Renal pelvis (tissue), 1 donor: ENCODE measurements at regions not wholly inside any gene's neighbourhood (a gene's known extent, or its start where the extent isn't known, plus 50 kb on each side); places are given as distances from the start of the nearest gene placed in this dataset.
"Not testable (repeated sequence)": the region's sequence is repeated elsewhere in the genome, so short reads cannot be mapped to it uniquely, and the experiment has no call there.

Experiments
- DNase-seq: peaks from one replicate; pipeline ENCODE4 v3.0.0-alpha.2; 2013

DNA sequence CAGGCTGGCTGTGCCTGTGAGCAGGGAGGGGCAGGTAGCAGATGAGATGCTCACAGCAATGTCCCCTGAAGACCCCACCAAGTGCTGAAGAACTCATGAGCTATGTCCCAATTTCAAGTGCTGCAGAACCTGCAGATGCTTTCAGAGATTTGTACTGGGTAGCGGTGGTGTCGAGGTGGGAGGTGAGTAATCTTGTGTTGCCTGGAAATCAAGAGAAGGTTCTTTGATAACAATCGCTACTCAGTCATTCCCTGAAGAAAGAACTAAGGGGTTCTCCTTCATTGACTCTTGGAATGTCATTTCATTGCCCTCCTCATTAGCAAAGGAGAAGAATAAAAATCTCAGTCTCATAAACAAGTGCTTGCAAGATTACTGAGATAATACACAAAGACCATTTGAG, 246.4 kb downstream of the EMX2 start:
- DNase-seq, result no peak

DNA sequence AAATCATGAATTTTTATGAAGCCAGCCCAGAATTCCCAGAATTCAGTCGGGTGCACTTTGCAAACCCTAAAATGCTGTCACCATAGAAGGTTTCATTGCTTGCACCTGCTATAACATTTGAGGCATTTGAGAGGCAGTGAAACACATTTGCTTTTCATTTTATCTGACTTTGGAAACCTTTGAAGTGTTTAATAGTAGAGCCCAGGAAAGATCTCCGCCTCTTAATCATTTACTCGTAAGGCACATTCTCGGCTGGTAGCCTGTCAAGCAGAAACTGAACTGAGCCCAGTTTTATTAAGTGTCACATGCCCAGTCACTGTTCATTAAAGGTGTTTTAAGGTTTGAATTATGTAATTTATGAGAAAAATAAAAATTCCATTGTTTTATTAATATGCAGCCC, 247.6 kb downstream of the EMX2 start:
- DNase-seq, result peak; percentile 65

DNA sequence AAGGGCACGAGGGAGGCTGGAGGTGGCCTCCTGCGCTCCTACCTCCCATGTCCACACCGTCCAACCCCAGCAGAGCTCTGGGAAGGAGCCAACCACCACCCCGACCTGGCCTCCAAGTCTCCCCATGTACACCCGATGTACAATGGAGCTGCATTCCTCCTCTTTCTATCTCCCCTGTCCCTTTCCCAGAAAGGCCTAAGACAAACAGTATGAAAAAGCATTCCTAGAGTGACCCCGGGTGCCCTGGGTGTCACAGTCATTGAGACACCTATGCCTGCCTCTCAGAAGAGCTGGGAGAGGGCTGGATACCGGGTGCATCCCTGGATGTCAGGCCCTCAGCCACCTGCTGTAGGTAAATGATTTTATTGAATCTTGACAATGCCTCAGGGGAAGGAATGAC, 248.1 kb downstream of the EMX2 start:
- no peak for DNase-seq

DNA sequence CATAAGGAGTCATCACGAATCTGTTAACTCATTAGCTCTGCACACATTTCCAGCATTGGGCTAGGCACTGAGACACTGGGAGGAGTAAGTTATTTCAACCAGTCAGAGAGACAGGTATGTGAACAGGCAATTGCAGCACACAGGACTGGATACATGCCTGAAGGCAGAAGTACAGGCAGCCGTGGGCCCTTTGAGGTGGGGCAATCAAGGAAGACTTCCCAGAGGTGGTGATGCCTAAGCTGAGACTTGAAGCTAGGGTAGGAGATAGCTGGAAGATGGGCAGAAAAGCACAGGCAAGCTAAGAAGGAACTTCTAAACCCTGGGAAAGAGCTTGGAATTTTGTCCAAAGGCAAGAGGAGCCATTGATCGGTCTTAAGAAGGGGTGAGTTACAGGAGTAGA, 249.7 kb downstream of the EMX2 start:
- DNase-seq, result no peak

DNA sequence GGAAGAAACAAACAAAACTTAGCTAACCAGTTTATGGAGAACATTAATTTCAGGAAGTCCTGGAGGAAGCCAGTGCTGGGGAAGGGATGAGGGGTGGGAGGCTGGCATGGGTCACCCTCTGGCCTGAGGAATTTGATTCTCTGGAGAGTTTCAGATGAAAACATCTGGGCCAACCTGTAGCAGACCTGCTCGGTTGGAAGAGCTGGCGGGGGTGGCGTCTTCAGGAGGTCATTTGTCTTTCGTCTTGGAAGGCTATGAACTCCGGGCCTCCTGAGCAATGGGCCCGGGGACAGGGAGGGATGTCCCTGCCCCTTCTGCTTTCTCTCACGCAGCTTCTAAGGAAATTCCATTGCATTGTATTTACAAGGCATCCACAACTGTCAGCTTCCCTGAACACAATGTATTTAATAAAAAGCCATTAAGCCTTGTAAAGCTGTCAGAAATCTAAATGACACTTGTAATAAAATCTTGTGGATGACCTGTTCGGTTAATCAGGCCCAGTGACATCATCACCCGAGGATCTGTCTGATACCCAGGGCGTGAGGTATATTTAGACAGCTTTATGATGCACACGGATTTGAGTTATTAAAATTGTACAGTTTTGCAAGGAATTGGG, 250.5 kb downstream of the RAB11FIP2 start:
- no peak for DNase-seq

DNA sequence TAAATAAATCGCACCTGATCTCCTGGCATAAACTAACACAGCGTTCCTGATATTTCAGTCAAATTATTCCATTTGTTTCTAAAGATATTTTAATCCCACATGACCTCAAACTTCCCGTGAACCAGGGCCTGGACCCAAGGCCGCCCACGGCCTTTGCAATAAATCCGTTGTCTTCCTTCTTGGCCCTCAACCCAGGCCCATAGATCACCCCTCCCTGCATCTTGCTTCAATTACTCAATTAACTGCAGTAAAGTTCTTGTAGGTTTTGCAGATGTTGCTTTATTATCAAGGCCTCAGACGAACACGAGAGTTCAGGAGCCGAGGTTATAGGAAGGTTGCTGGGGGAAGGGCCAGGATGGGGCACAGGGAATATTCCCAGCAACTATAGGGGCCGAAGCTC, 249.4 kb downstream of the RAB11FIP2 start:
- DNase-seq, result no peak

DNA sequence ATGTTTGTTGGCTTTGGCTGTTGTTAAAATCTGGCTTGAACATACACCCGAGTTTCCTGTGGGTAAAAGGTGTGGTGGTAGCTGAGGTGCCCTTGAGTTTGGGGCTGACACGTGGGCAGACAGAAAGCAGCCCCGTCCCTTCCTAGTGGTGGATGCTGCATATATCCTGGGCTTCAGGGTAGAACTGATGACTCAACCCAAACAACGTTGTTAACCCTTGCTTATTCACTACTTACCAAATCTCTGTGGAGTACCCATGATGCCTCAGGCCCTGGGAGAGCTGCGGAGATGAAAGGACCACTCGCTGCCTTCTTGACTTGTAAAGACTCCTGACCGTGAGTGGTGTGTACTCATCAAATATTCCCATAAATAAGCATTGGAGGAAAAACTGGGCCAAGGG, 245.1 kb downstream of the RAB11FIP2 start:
- DNase-seq, result no peak

DNA sequence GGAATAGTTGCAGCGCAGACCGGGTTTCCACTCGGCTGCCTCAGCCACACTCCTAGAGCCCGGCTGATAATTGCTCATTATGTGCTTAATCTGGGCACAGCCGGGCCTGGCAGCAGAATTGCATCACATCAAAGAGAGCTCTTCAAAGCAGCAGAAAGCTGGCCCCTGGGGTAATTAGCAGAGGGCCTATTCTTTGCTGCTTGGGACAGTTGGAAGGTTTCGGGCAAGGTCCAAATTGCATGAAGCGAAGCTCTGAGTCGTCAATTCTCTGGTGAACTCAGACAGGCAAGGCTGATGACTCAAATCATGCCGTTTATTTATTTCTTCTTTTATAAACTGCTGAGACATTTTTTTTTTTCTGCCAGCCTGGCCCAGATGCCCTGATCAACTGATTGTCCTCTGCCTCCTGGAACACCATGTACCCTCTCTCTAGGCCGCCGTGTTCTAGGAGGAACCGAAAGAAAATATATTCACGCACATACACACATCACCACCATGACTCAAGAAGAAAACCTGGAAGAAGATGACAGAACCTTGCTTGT, 242.2 kb downstream of the RAB11FIP2 start:
- DNase-seq, result peak; percentile 55

DNA sequence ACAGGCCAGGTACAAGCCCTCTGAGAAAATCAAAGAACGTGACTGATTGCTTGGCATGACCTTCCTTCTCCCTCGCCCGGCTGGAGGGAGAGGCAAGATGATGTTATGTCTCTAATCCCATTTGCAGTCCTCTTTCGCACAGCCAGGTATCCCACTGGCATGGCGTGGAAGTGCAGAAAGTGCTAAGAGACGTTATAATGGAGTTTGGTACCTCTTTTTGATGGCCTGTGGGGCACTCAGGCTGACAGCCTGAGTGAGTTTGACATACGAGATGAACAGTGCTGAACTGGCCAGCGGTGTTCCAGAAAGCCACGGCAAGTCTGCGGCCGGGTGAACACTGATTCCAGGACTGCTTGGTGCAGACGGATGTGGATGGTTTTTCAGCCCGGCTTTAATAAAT, 241.6 kb downstream of the RAB11FIP2 start:
- DNase-seq, result no peak

DNA sequence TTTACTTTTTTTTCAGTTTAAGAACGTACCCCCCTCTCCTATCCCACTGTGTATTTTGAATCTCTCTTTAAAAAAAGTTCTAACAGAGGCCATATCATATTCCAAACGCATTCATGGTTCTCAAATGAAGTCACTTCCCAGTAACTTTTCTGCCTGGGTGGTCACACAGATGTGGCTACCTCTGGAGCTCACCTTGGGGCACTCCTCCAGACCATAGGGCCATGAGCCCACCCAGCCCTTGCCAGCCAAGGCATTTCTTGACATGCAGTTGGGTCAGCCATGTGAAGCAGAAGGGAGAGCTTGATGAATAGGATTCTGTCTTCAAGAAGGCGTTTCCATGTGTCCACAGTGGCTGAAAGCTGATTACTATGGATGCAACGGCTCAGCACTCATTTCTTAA, 239.3 kb downstream of the RAB11FIP2 start:
- DNase-seq, result no peak

DNA sequence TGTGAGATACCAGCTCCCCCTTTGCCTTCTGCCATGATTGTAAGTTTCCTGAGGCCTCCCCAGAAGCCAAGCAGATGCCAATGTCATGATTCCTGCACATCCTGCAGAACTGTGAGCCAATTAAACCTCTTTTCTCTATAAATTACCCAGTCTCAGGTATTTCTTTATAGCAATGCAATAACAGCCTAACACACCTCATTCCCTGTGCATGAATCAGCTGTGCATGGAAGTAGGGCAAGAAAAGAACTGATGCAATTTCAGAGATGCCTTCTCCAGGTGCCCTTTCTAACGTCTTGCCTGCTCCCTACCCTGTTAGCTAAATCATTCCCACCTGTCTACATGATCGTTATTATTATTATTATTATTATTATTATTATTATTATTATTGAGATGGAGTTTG, 230.9 kb downstream of the RAB11FIP2 start:
- not testable (repeated sequence) for DNase-seq

DNA sequence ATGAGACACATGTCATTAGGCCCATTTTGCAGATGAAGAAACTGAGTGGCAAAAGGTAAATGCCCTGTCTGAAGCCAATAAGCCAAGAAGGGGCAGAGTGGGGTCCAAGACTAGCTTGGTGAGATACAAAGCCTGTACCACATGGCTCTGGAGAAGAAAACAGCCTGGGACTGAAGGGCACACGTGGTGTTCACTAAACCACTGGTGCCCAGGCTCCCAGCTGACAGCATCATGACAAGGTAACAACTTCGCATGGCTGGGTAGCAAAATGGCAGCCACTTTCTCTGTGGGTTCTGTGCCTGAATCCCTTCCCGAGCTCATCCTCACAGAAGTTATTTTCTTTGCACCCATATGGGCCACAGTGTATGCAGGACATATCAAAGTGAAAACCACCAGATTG, 229.6 kb downstream of the RAB11FIP2 start:
- no peak for DNase-seq

DNA sequence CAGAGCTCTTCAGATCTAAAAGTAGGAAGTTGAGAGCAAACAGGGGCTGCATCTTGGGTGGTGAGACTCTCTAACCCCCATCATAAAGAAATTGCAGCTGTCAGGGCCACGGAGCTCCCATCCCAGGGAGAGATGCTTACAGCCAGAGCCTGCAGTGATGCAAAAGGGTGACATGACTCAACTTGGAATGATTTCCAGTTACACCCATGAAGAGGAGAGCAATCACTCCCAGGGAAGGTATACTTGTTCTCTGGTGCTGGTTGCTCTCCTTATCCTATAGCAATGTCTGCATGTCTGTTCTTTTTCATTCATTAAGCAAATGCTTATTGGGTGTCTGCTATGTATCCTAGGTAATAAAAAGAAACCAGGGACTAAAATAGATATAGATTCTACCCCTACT, 228.0 kb downstream of the RAB11FIP2 start:
- no peak for DNase-seq

DNA sequence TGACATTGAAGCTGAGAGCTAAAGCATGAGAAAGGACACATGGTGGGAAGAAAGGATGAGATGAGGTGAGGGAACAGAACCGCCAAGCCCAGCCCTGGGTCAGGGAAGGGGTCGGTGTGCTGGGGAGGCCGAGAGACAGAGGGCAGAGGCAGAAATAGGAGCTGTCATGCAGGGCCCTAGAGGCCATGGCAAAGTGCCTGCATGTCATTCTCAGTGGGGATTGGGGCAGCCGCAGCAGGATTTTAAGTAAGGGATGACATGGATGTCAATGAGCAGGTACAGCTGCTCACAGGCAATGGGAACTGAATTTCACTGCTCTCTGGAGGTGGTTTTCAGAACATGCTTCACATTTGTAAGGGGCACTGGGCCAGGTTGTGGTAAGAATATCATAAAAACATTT, 227.4 kb downstream of the RAB11FIP2 start:
- no peak for DNase-seq

DNA sequence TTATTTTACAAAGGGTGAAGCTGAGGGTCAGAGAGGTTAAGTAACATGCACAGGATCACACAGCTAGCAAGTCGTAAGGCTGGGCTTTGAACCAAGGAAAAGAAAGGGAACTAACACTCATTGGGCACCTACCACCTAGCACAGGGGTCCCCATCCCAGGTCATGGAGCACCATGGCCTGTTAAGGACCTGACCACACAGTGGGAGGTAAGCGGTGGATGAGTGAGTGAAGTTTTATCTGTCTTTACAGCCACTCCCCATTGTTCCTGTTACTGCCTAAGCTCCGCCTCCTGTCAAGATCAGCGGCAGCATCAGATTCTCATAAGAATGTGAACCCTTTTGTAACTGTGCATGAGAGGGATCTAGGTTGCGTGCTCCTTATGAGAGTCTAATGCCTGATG, 222.8 kb downstream of the RAB11FIP2 start:
- no peak for DNase-seq

DNA sequence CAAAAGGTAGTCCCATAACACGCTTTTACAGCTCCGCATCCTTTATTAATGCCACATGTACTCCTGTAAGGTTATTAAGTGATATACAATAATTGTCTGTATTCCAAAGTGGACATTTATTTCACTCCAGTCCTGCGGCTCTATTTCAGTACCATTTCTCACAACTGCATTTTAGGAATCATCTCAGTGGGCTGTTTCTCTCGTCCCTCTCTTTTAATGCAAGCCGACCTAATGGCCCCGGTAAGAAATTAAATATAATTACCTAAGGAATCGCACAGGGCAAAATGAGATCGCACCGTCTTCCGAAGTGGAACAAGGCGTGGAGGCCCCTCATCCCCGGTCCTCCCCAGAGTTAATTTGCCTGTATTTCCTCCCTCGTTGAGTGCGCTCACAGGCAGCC, 216.5 kb downstream of the RAB11FIP2 start:
- DNase-seq, result no peak

DNA sequence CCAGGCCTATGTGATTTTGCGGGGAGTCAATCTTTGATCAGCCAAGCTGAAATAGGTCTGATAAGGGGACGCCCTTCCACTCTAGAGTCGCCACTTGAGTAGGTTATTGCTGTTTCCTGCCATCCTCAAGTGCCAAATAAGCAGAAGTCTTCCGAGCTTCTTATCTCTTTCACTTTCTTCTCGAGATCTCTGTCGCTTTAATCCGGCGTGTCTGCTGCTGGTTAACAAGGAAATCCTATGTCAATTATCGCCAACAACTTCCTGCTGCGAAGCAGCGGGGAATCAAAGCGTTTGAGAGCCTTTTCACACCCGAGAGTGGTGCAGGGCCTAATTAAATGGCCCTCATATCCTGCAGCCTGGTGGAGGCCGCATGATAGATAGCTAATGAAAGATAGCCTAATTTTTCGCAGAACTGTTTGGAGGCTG, 215.9 kb downstream of the RAB11FIP2 start:
- DNase-seq, result no peak

DNA sequence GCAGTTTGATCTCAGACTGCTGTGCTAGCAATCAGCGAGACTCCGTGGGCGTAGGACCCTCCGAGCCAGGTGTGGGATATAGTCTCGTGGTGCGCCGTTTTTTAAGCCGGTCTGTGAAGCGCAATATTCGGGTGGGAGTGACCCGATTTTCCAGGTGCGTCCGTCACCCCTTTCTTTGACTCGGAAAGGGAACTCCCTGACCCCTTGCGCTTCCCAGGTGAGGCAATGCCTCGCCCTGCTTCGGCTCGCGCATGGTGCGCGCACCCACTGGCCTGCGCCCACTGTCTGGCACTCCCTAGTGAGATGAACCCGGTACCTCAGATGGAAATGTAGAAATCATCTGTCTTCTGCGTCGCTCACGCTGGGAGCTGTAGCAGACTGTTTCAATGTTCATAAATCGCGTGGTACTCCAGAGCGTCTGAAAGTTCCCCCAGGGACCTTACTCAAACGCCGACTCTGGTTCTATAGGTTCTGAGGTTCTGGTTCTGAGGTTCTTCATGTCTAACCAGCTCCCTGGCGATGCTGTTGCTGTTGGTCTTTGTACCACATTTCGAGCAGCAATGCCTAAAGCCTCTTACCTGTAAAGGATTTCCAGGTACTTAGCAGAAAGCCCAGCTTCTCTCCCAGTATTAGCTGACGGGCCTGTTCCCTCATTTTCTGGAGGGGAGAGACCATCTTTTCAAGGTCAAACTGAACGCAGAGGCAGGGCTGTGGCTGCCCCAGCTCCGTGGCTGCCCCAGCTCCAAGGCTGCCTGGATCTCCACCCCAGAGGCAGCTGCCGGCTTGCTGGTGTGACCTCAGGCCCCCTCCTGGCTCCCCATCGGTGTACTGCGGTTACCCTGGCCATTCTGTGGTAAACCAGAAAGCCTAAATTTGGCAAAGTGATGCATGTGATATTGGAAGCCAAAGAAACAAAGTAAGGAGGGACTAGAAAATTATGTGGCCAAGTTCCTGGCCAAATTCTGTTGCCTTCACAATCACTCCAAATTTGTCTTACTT, 207.9 kb downstream of the RAB11FIP2 start:
- not testable (repeated sequence) for DNase-seq

DNA sequence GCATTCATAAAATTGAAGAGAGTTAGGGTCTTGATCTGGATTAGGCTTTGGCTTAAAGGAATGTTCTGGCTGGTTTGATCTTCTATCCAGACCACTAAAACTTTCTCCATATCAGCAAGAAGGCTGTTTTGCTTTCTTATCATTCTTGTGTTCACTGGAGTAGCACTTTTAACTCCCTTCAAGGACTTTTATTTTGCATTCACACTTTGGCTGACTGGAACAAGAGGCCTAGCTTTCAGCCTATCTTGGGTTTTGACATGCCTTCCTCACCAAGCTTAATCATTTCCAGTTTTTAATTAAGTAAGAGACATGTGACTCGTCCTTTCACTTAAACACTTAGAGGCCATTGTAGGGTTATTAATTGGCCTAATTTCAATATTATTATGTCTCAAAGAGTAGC, 190.3 kb downstream of the RAB11FIP2 start:
- DNase-seq, result not testable (repeated sequence)

DNA sequence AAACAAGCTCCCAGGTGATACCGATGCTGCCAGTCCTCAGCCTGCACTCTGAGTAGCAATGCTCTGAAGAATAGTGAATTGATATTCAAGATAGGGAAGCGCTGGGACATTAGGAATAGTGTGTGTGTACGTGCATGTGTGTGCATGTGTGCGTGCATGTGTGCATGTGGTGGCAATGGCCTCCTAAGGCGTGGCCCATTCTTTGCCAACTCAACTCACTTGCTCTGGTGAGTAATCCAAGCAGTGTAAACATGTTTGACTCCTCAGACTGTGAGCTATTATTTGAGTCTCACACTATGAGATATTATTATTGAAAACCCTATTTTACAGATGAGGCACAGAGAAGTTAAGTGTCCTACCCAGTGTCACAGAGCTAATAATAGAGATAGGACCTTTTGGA, 186.6 kb downstream of the RAB11FIP2 start:
- no peak for DNase-seq

DNA sequence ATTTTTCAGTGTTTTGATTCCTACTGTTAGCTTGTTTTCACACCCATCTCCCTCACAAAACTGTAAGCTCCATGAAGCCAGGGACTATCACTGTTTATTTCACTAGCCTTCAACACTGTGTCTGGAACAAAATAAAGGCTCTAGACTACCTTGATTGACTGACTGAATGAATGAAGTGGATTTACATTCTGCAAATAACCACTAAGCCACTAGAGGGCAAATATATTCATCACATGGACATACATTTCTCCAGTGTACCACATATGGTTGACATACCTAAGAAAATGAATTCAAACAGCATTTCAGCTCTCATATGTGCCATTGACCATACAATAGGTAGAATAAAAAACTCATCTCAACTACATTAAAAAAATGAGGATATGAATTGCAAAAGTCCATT, 185.9 kb downstream of the RAB11FIP2 start:
- peak; percentile 9 for DNase-seq

DNA sequence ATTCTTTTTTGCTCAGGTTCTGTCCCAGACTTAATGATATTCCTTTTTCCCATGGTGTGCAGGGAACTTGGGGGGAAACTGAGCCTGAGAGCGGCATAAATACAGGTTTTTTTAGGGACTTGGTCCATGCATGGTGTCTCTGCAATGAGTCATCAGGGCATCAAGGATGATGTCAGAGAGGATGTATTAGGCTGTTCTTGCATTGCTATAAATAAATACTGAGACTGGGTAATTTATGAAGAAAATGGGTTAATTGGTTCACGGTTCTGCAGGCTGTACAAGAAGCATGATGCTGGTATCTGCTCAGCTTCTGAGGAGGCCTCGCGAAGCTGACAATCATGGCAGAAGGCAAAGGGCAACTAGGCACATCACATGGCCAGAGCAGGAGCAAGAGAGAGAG, 185.4 kb downstream of the RAB11FIP2 start:
- no peak for DNase-seq

DNA sequence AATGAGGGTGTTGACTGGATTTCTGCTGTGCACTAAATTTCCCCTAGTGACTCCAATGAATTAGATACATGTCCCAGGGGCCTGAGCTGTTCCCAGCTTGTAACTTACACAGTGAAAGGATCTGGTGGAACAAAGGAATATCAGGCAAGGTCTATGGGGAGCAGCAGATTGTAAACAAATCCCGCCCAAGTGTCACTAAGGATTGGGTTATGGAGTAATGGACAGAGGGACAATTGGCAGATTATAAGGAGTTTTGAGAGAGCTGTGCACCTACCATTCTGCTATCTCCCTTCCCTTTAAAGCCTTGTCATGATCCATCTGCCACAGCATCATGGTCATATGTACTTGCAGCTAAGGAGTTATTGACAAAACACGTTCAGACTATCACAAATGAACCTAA, 183.0 kb downstream of the RAB11FIP2 start:
- no peak for DNase-seq
